Stimulated activated CD8-positive, alpha-beta memory T cell treated with anti-CD3 and anti-CD28 coated beads, Interleukin-4, amount 100 ng/mL, for 1 hour (primary cell): ENCODE measurements at regions not wholly inside any gene's neighbourhood (a gene's known extent, or its start where the extent isn't known, plus 50 kb on each side); places are given as distances from the start of the nearest gene placed in this dataset.
A peak's percentile ranks its signal among the peaks of the same experiment; 100 is the strongest.
"Not testable (repeated sequence)": the region's sequence is repeated elsewhere in the genome, so short reads cannot be mapped to it uniquely, and the experiment has no call there.

Experiments used
- DNase-seq, 2 donors: peaks; one replicate each; pipeline ENCODE4 v3.0.0-alpha.2; 2020; ENCODE audit warnings: low read depth in 2 of 2, low spot score in 1 of 2

GRCh38 chr2:43074592-43075053, 151.8 kb downstream of the ZFP36L2 start:
- no peak for DNase-seq

GRCh38 chr2:43074052-43074451, 152.4 kb downstream of the ZFP36L2 start:
- no peak for DNase-seq

- no peak for DNase-seq
These were observed 153.0 kb downstream of the ZFP36L2 start for GRCh38 chr2:43073401-43073825.

- DNase-seq: no peak
These were observed 154.5 kb downstream of the ZFP36L2 start for GRCh38 chr2:43071599-43072550.

GRCh38 chr2:43070676-43071502, 155.5 kb downstream of the ZFP36L2 start:
- DNase-seq: no peak

- DNase-seq: no peak
These were observed 156.4 kb downstream of the ZFP36L2 start for GRCh38 chr2:43070030-43070429.

- DNase-seq: no peak
These were observed 157.5 kb downstream of the ZFP36L2 start for GRCh38 chr2:43068631-43069517.

- no peak for DNase-seq
These were observed 158.3 kb downstream of the ZFP36L2 start for GRCh38 chr2:43068041-43068533.

- DNase-seq: no peak
These were observed 159.0 kb downstream of the ZFP36L2 start for GRCh38 chr2:43067254-43068040.

GRCh38 chr2:43066541-43067253, 159.7 kb downstream of the ZFP36L2 start:
- not testable (repeated sequence) for DNase-seq

- DNase-seq: no peak
These were observed 160.5 kb downstream of the ZFP36L2 start for GRCh38 chr2:43065871-43066270.

- DNase-seq: no peak
These were observed 161.4 kb downstream of the ZFP36L2 start for GRCh38 chr2:43065036-43065435.

- not testable (repeated sequence) for DNase-seq
These were observed 163.3 kb downstream of the ZFP36L2 start for GRCh38 chr2:43063096-43063495.

- no peak for DNase-seq
These were observed 164.3 kb downstream of the ZFP36L2 start for GRCh38 chr2:43062058-43062457.

GRCh38 chr2:43060390-43061016, 165.9 kb downstream of the ZFP36L2 start:
- DNase-seq: no peak

GRCh38 chr2:43059183-43059897, 167.1 kb downstream of the ZFP36L2 start:
- DNase-seq: peak in 1 of 2 donors; percentile 8

- no peak for DNase-seq
These were observed 167.7 kb downstream of the ZFP36L2 start for GRCh38 chr2:43058726-43059110.
